ENCODE measurements at regions not wholly inside any gene's neighbourhood (a gene's known extent, or its start where the extent isn't known, plus 50 kb on each side); places are given as distances from the start of the nearest gene placed in this dataset.
"Not testable (repeated sequence)": the region's sequence is repeated elsewhere in the genome, so short reads cannot be mapped to it uniquely, and the experiment has no call there.

- DNase-seq (ENCODE audit: low read depth) = no peak
These were observed 1229.6 kb upstream of the ALCAM start for GRCh38 chr3:104137116-104137515.

- no peak for DNase-seq (ENCODE audit: low read depth)
These were observed 1221.5 kb upstream of the ALCAM start for GRCh38 chr3:104145164-104145563.

GRCh38 chr3:104149154-104149553 lies 1217.6 kb upstream of the ALCAM start:
- DNase-seq (ENCODE audit: low read depth) = no peak

- DNase-seq (ENCODE audit: low read depth) = no peak
These were observed 1216.0 kb upstream of the ALCAM start for GRCh38 chr3:104150724-104151123.

GRCh38 chr3:104154896-104155295 lies 1211.8 kb upstream of the ALCAM start:
- DNase-seq (ENCODE audit: low read depth) = no peak

GRCh38 chr3:104165866-104166265 lies 1200.8 kb upstream of the ALCAM start:
- no peak for DNase-seq (ENCODE audit: low read depth)

- no peak for DNase-seq (ENCODE audit: low read depth)
These were observed 1198.3 kb upstream of the ALCAM start for GRCh38 chr3:104168386-104168785.

GRCh38 chr3:104175696-104176095 lies 1191.0 kb upstream of the ALCAM start:
- DNase-seq (ENCODE audit: low read depth) = no peak

GRCh38 chr3:104176706-104177105 lies 1190.0 kb upstream of the ALCAM start:
- no peak for DNase-seq (ENCODE audit: low read depth)

- no peak for DNase-seq (ENCODE audit: low read depth)
These were observed 1188.0 kb upstream of the ALCAM start for GRCh38 chr3:104178680-104179079.

- no peak for DNase-seq (ENCODE audit: low read depth)
These were observed 1185.8 kb upstream of the ALCAM start for GRCh38 chr3:104180906-104181305.

- no peak for DNase-seq (ENCODE audit: low read depth)
These were observed 1176.0 kb upstream of the ALCAM start for GRCh38 chr3:104190681-104191080.

- no peak for DNase-seq (ENCODE audit: low read depth)
These were observed 1168.6 kb upstream of the ALCAM start for GRCh38 chr3:104198131-104198530.

GRCh38 chr3:104206925-104207324 lies 1159.8 kb upstream of the ALCAM start:
- no peak for DNase-seq (ENCODE audit: low read depth)

- no peak for DNase-seq (ENCODE audit: low read depth)
These were observed 1152.4 kb upstream of the ALCAM start for GRCh38 chr3:104214277-104214676.

GRCh38 chr3:104214937-104215336 lies 1151.8 kb upstream of the ALCAM start:
- no peak for DNase-seq (ENCODE audit: low read depth)

- not testable (repeated sequence) for DNase-seq (ENCODE audit: low read depth)
These were observed 1147.7 kb upstream of the ALCAM start for GRCh38 chr3:104219046-104219445.

- DNase-seq (ENCODE audit: low read depth) = no peak
These were observed 1132.1 kb upstream of the ALCAM start for GRCh38 chr3:104234442-104235194.

GRCh38 chr3:104244680-104245220 lies 1122.0 kb upstream of the ALCAM start:
- DNase-seq (ENCODE audit: low read depth) = no peak

- no peak for DNase-seq (ENCODE audit: low read depth)
These were observed 1121.4 kb upstream of the ALCAM start for GRCh38 chr3:104245261-104245660.

GRCh38 chr3:104245981-104246380 lies 1120.7 kb upstream of the ALCAM start:
- no peak for DNase-seq (ENCODE audit: low read depth)

- DNase-seq (ENCODE audit: low read depth) = no peak
These were observed 1109.2 kb upstream of the ALCAM start for GRCh38 chr3:104257486-104257885.

GRCh38 chr3:104263477-104263876 lies 1103.2 kb upstream of the ALCAM start:
- no peak for DNase-seq (ENCODE audit: low read depth)

GRCh38 chr3:104266219-104266618 lies 1100.5 kb upstream of the ALCAM start:
- DNase-seq (ENCODE audit: low read depth) = not testable (repeated sequence)

All from stimulated activated CD8-positive, alpha-beta memory T cell treated with anti-CD3 and anti-CD28 coated beads, Interleukin-4, amount 100 ng/mL, for 24 hours (primary cell).